ENCODE measurements at regions not wholly inside any gene's neighbourhood (a gene's known extent, or its start where the extent isn't known, plus 50 kb on each side); places are given as distances from the start of the nearest gene placed in this dataset.

DNA sequence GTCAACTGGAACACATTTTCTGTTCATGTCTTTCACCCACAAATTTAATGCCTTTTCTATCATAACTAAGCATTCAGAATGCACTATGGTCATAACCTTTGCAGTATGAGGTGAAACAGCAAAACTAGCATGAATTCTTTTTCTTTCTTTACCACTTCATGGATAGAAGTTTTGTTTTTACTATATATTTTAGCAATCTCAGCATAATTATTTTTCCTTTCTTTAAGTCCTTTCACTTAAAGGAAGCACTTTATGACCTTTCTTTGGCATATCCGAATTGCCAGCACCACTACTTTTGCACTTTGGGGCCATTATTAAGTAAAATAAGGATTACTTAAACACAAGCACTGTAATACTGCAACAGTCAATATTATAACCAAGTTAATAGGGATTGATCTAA lies 115.1 kb upstream of the DKK2 start:
- Histone ChIP-seq H3K79me2 (no peaks in the 10 kb centered on the region), H3K4me2 (ENCODE audit: low read length) (no peak overlapping the region), H3K4me1 (no peaks in the 10 kb centered on the region), H3K27ac (no peak overlapping the region), H3K27me3 (ENCODE audit: control insufficient read depth, insufficient read depth, low read length) (no peaks in the 10 kb centered on the region), H3K4me3 (ENCODE audit: low read depth, low read length) (no peak overlapping the region), H3K9ac (no peak overlapping the region), H3K36me3 (ENCODE audit: control insufficient read depth, insufficient read depth, low read length) (no peaks in the 10 kb centered on the region), H3K9me3 (ENCODE audit: control insufficient read depth, low read length) (no peaks in the 10 kb centered on the region), H2AFZ (no peak overlapping the region)
- no peak for TF ChIP-seq CTCF (IDR thresholded peaks at IDR 0.05)

DNA sequence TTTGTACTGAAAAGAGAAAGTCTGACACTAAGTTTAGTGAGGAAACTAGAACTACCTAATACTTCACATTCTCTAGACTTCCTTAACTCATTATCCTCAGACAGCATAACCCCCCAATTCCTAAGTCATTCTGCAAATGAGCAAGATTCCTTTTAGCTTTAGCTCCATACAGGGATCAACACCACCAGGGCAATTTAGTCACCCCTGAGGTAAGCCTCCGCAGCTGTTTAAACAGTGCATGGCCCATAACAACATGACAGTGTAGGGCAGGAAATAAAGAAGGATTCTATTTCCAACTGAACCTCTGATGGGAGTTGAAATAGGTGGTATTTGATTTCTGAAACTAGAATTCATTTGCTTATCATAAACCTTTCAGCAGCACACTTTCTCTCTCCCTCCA lies 112.8 kb upstream of the DKK2 start:
- Histone ChIP-seq H3K27me3 (ENCODE audit: control insufficient read depth, insufficient read depth, low read length) (no peaks in the 10 kb centered on the region), H3K9ac (no peak overlapping the region), H3K27ac (no peak overlapping the region), H3K4me1 (no peaks in the 10 kb centered on the region), H3K4me3 (ENCODE audit: low read depth, low read length) (no peak overlapping the region), H3K4me2 (ENCODE audit: low read length) (no peak overlapping the region), H3K36me3 (ENCODE audit: control insufficient read depth, insufficient read depth, low read length) (no peaks in the 10 kb centered on the region), H2AFZ (no peak overlapping the region), H3K79me2 (no peaks in the 10 kb centered on the region), H3K9me3 (ENCODE audit: control insufficient read depth, low read length) (no peaks in the 10 kb centered on the region)
- TF ChIP-seq CTCF (IDR thresholded peaks at IDR 0.05): no peak

DNA sequence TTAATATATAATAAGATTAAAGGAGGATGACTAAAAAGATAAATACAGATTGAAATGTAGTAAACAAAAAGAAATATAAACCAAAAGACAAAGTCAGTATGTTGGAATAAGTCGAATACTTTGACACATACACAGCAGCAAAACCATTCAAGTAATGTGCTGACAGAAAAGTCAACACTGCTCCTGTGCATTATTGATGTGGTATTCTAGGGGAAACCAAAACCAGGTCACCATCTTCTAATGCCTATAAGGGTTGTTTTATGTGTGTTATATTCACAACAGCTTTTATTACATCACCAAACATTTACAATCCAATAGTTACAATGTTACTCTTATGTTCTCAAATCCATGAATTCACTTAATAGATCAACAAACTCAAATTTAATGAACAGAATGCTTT lies 111.8 kb upstream of the DKK2 start:
- no peaks in the 10 kb centered on the region for H3K9me3 ChIP-seq (ENCODE audit: control insufficient read depth, low read length)

DNA sequence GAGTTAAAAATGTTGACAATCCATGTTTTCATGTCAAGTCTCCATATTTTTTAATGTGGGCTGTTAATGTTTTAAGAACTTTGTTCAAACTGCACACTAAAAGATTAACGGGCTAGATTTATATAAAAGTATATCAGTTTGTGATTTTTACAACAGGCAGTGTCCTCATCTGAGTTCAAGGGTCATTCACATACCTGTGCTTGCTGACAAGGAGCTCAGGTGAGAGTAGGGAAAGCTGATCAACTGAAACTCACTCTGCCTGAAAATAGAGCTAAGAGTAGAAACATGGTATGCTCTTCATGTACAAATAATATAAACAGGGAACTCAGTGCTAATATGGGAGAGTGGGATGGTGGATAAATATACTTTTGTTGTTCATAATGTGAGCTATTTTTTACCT lies 102.3 kb upstream of the DKK2 start:
- Histone ChIP-seq H2AFZ (no peak overlapping the region), H3K9ac (no peak overlapping the region), H3K79me2 (no peaks in the 10 kb centered on the region), H3K4me2 (ENCODE audit: low read length) (no peak overlapping the region), H3K27ac (no peak overlapping the region), H3K27me3 (ENCODE audit: control insufficient read depth, insufficient read depth, low read length) (no peaks in the 10 kb centered on the region), H3K4me1 (no peaks in the 10 kb centered on the region), H3K4me3 (ENCODE audit: low read depth, low read length) (no peak overlapping the region), H3K9me3 (ENCODE audit: control insufficient read depth, low read length) (no peaks in the 10 kb centered on the region), H3K36me3 (ENCODE audit: control insufficient read depth, insufficient read depth, low read length) (no peaks in the 10 kb centered on the region)
- TF ChIP-seq CTCF (IDR thresholded peaks at IDR 0.05): no peak

More for the DNA sequence above, 111.8 kb upstream of the DKK2 start:
- no peaks in the 10 kb centered on the region for H3K27me3 ChIP-seq (ENCODE audit: control insufficient read depth, insufficient read depth, low read length)
- no peak overlapping the region for H3K27ac ChIP-seq
- TF ChIP-seq CTCF (IDR thresholded peaks at IDR 0.05): no peak
- no peak overlapping the region for H3K9ac ChIP-seq
- no peak overlapping the region for H3K4me3 ChIP-seq (ENCODE audit: low read depth, low read length)
- no peak overlapping the region for H2AFZ ChIP-seq
- no peaks in the 10 kb centered on the region for H3K36me3 ChIP-seq (ENCODE audit: control insufficient read depth, insufficient read depth, low read length)
- H3K4me1 ChIP-seq: no peaks in the 10 kb centered on the region
- H3K4me2 ChIP-seq (ENCODE audit: low read length): no peak overlapping the region
- no peaks in the 10 kb centered on the region for H3K79me2 ChIP-seq

GRCh38 chr4:107133965-107134653 lies 98.0 kb upstream of the DKK2 start:
- no peak for TF ChIP-seq CTCF (IDR thresholded peaks at IDR 0.05)
- Histone ChIP-seq H3K4me3 (ENCODE audit: low read depth, low read length) (no peak overlapping the region), H3K9me3 (ENCODE audit: control insufficient read depth, low read length) (no peaks in the 10 kb centered on the region), H3K4me1 (no peaks in the 10 kb centered on the region), H3K4me2 (ENCODE audit: low read length) (no peak overlapping the region), H2AFZ (no peak overlapping the region), H3K27me3 (ENCODE audit: control insufficient read depth, insufficient read depth, low read length) (no peaks in the 10 kb centered on the region), H3K9ac (no peak overlapping the region), H3K27ac (no peak overlapping the region), H3K36me3 (ENCODE audit: control insufficient read depth, insufficient read depth, low read length) (no peaks in the 10 kb centered on the region), H3K79me2 (no peaks in the 10 kb centered on the region)

Measured in parathyroid adenoma (tissue), 2 donors.